ENCODE measurements at regions not wholly inside any gene's neighbourhood (a gene's known extent, or its start where the extent isn't known, plus 50 kb on each side); places are given as distances from the start of the nearest gene placed in this dataset.

GRCh38 chr2:167857416-167857815 lies 390.0 kb downstream of the STK39 start:
- Histone ChIP-seq H3K9me3 (no peaks in the 10 kb centered on the region), H3K27me3 (ENCODE audit: insufficient read depth) (no peaks in the 10 kb centered on the region), H4K20me1 (ENCODE audit: insufficient read depth) (no peaks in the 10 kb centered on the region), H3K4me2 (no peak overlapping the region), H3K27ac (ENCODE audit: low read depth in 2 of 2, low read length in 1 of 2) (no peak overlapping the region), H3K4me3 (ENCODE audit: low read depth in 2 of 2, low read length in 1 of 2) (no peak overlapping the region), H3K9me2 (no peaks in the 10 kb centered on the region), H3K9ac (no peak overlapping the region), H3K36me3 (replicated peaks in 1 of 2; ENCODE audit: control insufficient read depth in 1 of 2, insufficient read depth in 2 of 2, low read length in 1 of 2) (no peaks in the 10 kb centered on the region), H3F3A (replicated peaks; ENCODE audit: insufficient read depth) (no peaks in the 10 kb centered on the region), H2AFZ (ENCODE audit: low read depth) (no peak overlapping the region), H3K4me1 (ENCODE audit: control insufficient read depth in 1 of 2, insufficient read depth in 2 of 2, low read depth in 1 of 2, low read length in 1 of 2) (no peaks in the 10 kb centered on the region), H3K79me2 (ENCODE audit: insufficient read depth) (no peaks in the 10 kb centered on the region)
- DNase-seq, result no peak
- TF ChIP-seq CTCF (IDR thresholded peaks at IDR 0.05) (no peak), JUND (IDR thresholded peaks at IDR 0.05) (no peak), FOXJ3 (CRISPR knock-in tag; IDR thresholded peaks at IDR 0.05) (no peak), RCOR1 (IDR thresholded peaks at IDR 0.05; ENCODE audit: low read length) (no peak), SIN3A (IDR thresholded peaks at IDR 0.05; ENCODE audit: borderline replicate concordance, low read depth, low read length) (no peak), USF2 (IDR thresholded peaks at IDR 0.05; ENCODE audit: borderline replicate concordance, low read depth, low read length) (no peak), SMC3 (IDR thresholded peaks at IDR 0.05; ENCODE audit: low read depth, low read length) (no peak), NRF1 (IDR thresholded peaks at IDR 0.05; ENCODE audit: low read depth, low read length) (no peak), IRF3 (IDR thresholded peaks at IDR 0.05; ENCODE audit: low read depth, low read length) (no peak), FOXM1 (IDR thresholded peaks at IDR 0.05; ENCODE audit: low read depth) (no peak), ZBTB33 (IDR thresholded peaks at IDR 0.05; ENCODE audit: borderline replicate concordance, low read depth) (no peak)
- POLR2A ChIA-PET, result no interaction called here
- CTCF ChIA-PET, result no interaction called here
- 85% methylated on average over 1 of the region's 1 CpG for WGBS (ENCODE audit: low lambda C conversion rate)

GRCh38 chr2:167856190-167856589 lies 391.2 kb downstream of the STK39 start:
- H3K4me3 ChIP-seq (ENCODE audit: low read depth in 2 of 2, low read length in 1 of 2), result no peak overlapping the region
- TF ChIP-seq TEAD4 (IDR thresholded peaks at IDR 0.05; ENCODE audit: borderline replicate concordance, insufficient read depth), result no peak
- no peak for TF ChIP-seq MXI1 (IDR thresholded peaks at IDR 0.05; ENCODE audit: low read depth, low read length)
- TF ChIP-seq NRF1 (IDR thresholded peaks at IDR 0.05; ENCODE audit: low read depth, low read length), result no peak
- TF ChIP-seq REST (IDR thresholded peaks at IDR 0.05; ENCODE audit: low read depth, low read length), result no peak
- TF ChIP-seq RCOR1 (IDR thresholded peaks at IDR 0.05; ENCODE audit: low read length), result no peak
- no peak for TF ChIP-seq YY1 (IDR thresholded peaks at IDR 0.05; ENCODE audit: low read depth)
- no peak for TF ChIP-seq CTCF (IDR thresholded peaks at IDR 0.05)

More at GRCh38 chr2:167856190-167856589, 391.2 kb downstream of the STK39 start:
- Histone ChIP-seq H3K9me3 (no peaks in the 10 kb centered on the region), H3K36me3 (replicated peaks in 1 of 2; ENCODE audit: control insufficient read depth in 1 of 2, insufficient read depth in 2 of 2, low read length in 1 of 2) (no peaks in the 10 kb centered on the region), H3K9ac (no peak overlapping the region), H3F3A (replicated peaks; ENCODE audit: insufficient read depth) (no peaks in the 10 kb centered on the region), H3K4me1 (ENCODE audit: control insufficient read depth in 1 of 2, insufficient read depth in 2 of 2, low read depth in 1 of 2, low read length in 1 of 2) (no peaks in the 10 kb centered on the region), H3K79me2 (ENCODE audit: insufficient read depth) (no peaks in the 10 kb centered on the region), H3K4me2 (no peak overlapping the region), H3K9me2 (no peaks in the 10 kb centered on the region), H3K27ac (ENCODE audit: low read depth in 2 of 2, low read length in 1 of 2) (no peak overlapping the region), H2AFZ (ENCODE audit: low read depth) (no peak overlapping the region), H3K27me3 (ENCODE audit: insufficient read depth) (no peaks in the 10 kb centered on the region), H4K20me1 (ENCODE audit: insufficient read depth) (no peaks in the 10 kb centered on the region)
- DNase-seq, result no peak
- ChIA-PET CTCF (interaction anchor here (0.8 to 1.6 kb wide), 2 partner anchors 11 to 1317 kb away, joined by 3 to 8 read pairs; no protein-coding TSS in a partner anchor), POLR2A (no interaction called here)

Data from SK-N-SH (cell line).